IPS-NIHi7 (cell line): ENCODE measurements at regions not wholly inside any gene's neighbourhood (a gene's known extent, or its start where the extent isn't known, plus 50 kb on each side); places are given as distances from the start of the nearest gene placed in this dataset.

Experiments
- DNase-seq: peaks from one replicate; pipeline ENCODE4 v3.0.0; 2012; ENCODE audit warnings: mixed read lengths; ENCODE audit errors: extremely low spot score

DNA sequence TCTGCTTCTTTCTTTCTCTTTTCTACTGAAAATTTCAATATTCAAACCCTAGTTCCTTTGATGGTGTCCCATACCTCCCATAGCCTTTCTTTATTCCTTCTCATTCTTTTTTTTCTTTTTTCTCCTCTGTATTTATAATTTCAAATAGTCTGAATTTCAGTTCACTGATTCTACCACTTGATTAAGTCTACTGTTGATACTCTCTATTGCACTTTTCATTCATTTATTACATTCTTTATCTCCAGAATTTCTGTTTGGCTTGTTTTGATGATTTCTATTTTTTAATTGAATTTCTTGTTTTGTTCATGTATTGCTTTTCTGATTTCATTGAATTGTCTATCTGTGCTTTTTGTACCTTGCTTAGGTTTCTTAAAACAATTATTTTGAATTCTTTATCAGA is 111.9 kb upstream of the VRK2 start:
- DNase-seq = no peak

DNA sequence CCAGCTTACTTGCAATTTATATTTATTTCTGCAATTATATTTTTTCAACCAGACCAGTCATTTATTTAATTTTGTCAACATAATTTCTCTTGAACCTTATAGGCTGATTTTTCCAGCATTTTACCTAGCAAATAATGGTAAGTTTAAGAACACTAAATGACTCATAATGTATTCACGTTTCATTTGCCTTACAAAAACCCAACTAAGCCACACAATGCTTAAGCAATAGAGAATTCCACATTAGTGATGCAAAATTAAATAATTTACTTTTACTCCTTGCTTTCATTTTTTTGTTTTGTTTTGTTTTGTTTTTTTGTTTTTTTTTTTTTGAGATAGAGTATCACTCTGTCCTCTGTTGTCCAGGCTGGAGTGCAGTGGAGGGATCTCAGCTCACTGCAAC is 110.4 kb upstream of the VRK2 start:
- DNase-seq = no peak

DNA sequence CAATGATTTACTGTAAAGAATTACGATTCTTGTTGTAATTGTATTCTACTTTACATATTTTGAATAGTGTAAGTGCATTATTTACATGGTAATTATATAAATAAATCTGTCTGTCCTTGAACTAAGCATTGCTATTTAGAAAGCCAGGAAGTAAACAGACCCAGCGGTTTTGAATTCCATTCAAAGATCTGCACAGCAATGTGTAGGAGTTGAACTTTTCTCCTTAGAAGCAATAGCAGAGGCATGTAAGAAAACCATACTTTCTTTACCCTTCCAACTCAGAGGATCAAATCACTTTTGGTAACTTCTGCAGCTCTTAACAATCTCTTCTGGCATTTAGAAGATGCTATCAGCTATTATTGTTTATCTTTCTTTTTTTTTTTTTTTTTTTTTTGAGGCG is 109.2 kb upstream of the VRK2 start:
- DNase-seq = no peak

DNA sequence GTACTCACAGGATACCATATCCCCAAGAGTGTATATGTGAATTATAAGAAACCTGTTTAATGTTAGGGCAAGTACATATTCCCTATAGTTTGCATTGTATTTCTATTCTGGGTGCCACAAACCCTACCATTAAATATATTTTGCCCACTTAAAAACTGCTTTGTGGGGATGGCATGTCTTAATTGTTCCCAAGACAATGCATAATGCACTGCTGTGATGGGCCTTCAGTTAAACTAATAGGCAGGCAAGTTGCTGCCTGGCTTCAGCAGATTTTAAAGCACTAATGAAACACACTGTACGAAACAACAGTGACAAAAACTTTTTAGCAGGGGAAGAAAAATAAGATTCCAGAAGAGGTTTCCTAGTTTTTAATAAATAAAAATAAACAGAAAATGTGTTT is 104.8 kb upstream of the VRK2 start:
- DNase-seq = no peak

DNA sequence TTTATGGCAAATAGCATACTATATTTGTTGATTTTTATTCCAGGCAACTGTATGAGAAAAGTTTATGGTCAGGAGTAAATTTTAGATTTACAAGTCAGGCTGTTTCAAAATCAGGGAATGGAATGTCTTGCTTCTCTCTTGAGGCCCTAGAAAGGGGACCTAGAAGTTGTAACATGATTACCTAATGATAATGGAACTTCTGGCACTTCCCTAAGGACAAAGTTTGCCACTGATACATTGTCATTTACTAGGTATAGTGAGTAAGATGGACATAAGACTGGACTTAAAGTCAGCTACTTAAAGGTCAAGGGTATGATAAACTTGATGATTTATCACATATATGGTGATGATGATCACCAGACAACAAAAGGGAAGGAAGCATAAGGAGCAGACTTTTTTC is 103.3 kb upstream of the VRK2 start:
- no peak for DNase-seq

DNA sequence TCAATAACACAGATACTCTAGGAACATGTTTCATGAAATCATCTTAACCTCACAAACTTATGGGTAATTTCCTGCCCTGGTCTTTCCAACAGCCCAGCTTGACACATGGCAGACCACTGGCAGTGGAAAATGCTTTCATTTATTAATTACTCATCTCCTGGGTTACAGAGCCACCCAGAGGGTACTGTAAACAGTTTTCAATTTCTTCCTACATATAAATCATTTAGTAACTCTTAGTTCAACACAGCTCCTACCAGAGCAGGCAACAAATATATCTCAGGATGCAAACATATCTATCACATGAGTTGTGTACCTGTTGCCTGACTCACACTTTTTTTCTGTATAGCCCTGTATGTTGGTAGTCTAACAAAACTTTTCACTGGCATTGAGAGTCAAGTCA is 99.2 kb upstream of the VRK2 start:
- DNase-seq = no peak

DNA sequence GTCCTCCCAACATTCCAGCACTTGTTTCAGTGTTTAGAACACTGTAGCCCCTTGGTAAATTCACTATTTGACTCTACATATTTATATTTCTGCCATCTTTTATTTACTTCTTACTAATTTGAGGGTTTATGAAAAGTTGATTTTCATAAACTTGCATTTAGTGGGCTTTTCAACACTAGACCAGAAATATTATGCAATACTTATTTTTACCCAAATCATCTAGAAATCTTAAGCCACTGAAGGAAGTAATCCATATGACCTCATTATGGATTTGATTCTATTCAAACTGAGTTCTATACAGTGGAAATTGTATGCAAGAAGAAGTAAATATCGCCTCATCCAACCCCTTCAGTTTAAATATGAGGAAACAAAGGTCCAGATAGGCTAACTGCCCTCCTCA is 92.6 kb upstream of the VRK2 start:
- no peak for DNase-seq

DNA sequence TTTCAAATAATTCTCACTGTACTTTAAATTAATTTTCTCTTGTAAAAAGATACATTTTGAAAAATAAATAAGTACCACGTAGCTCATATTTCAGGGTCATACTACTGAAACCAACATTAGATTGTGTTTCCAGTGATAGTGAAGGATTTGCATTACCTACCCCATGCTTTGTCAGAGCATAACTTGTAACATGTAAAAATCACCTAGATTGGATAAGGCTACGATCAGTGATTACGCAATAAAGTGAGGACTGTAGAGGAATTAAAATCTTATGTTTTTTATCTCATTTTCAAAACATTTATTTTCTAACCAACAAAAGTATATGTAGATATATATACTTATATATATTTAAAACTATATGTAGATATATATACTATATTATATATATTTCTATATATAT is 89.4 kb upstream of the VRK2 start:
- DNase-seq = no peak

DNA sequence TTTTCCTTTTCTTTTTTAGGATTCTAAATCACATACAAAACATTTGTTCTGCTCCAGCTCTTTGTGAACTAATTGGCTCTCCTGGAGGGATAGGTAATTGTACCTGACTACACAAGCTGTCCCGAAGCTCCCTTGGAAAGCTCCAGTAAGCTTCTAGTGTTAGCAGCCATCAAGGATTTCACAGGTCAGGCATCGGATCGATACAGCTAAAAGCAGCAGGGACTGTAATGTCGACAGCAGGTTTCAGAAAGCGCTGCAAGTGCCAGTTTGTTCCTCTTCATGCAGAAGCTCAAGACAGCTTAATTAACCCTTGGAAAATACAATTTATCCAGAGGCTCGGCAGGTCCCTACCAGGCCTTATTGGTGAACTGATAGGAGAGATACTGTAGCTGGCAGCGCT is 87.2 kb upstream of the VRK2 start:
- DNase-seq = no peak

DNA sequence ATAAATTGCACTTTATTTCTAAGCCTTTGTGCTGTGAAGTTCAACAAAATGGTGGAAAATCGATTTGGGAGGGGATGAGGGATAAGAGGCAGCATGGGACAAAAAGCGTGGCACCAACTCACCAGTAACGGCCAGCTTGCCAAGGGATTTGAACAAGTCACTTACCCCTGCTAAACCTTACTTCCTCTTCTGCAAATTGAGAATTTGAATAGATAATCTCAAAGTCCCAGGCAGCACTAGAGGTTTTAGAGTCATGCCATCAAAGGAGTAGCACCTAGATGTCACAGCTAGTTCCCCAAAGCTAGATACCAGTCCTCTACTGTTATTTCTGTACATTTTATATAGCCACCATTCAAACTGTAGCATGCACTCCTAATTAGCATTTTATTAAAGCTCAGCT is 83.7 kb upstream of the VRK2 start:
- DNase-seq = no peak

DNA sequence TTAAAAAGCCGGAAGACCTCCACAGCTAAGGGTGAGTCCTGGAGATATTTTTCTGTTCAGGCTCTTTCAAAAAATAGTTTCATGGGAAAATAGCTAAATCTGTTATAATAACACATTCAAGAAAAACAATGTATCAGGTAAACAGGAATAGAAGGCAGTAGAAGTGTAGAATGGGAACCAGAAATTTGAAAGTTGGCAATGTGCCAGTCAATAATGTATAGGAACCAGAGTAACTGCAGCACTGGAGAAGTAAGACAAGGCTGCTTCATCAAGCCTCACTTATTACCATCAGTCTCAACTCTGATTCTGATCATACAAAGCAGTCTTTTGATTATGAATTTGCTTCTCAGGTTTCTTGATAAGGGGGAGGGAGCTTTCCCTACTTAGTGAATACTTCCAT is 81.4 kb upstream of the VRK2 start:
- no peak for DNase-seq

DNA sequence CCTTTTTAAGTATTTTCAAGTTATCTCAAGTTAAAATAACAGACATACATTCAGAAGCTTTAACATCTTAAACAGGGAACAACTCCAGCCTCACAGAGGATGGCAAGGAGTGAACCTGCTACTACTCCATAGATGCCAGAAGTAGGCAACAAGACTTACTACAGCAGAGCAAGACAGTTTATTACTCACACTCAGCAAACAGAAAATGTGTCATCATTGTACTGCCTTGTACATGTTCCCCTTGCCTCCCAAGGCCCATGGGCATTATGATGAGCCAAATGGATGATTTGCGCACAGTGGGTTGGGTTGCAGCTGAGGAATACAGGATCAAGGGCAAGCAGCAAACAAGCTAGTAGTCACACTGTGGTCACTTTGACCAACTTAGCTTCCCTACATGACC is 80.6 kb upstream of the VRK2 start:
- DNase-seq = no peak

DNA sequence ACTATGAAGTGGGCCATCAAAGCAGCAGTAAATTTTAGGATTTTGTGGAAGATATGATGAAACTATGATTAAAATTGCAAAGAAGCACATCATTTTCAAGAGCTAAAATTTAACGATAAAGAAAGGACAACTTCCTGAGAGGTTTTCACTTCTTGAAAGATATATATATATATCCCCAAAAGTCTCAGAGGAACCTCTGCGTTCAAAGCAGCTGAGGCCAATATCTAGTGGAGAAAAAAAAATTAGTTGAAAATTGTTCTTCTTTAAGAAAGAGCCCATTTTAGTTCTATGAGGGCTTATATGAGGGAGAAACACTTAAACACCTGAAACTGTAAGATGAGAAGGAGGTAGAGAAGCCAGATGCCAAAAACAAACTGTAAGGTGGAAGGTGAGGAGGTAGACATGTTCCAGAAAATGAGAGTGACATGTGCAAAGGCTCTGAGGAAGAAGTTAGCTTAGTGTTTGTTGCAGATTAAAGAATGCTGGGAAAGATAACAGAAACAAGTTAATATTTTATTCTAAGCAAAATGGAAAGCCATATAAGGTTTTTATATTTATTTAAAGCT is 72.9 kb upstream of the VRK2 start:
- DNase-seq = no peak

DNA sequence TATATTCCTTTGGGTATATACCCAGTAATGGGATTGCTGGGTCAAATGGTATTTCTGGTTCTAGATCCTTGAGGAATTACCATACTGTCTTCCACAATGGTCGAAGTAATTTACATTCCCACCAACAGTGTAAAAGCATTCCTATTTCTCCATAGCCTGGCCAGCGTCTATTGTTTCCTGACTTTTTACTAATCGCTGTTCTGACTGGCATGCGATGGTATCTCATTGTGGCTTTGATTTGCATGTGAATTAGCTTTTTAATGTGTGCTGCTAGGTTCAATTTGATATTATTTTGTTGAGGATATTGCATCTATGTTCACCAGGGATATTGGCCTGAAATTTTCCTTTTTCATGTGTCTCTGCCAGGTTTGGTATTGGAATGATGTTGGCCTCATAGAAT is 67.4 kb upstream of the VRK2 start:
- no peak for DNase-seq

DNA sequence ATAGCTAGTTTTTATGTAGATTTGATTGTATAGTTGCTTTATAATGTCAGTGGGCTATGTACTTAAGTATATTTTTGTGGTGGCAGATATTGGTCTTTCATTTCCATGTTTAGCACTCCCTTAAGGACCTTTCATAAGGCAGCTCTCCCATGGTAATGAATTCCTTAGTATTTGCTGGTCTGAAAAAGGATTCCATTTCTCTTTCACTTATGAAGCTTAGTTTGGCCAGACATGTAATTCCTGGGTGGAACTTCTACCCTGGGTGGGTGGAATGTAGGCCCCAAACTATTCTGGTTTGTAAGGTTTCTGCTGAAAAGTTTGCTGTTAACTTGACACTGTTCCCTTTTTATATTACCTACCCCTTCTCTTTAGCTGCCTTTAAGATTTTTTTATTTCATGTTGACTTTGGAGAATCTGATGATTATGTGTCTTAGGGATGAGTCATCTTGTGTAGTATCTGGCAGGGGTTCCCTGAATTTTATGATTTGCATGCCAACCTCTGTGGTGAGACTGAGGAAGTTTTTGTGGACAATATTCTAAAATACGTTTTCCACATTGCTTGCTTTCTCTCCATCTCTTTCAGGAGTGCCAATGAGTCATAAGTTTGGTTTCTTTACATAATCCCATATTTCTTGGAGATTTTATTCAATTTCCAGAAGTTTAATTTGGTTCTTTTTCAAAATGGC is 65.4 kb upstream of the VRK2 start:
- DNase-seq = no peak

DNA sequence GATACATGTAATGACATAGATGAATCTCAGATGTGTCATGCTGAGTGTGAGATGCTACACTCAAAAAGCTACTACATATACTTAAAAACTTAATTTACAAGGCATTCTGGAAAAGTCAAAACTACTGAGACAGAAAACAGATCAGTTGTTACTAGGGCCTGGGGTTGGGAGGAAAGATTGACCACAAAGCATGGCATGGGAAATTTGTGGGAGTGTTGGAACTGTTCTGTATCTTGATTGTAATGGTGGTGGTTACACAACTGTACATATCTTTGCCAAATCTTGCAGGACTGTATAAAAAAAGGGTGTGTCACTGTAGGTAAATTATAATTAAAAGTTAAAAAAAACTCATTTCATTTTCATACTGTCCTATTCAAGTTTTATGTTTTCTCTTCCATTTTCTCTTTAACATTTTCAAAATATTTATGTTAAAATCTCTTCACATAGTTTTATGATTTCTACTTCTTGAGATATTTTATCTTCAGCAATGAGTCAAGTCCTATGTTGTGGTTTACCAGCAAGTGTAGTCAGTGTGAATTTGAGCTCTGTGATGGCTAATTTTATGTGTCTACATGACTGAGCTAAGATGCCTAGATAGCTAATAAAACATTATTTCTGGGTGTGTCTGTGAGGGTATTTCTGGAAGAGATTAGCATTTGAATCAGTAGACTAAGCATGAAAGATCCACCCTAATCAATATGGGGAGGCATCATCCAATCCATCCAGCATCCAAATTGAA is 58.6 kb upstream of the VRK2 start:
- DNase-seq = no peak

DNA sequence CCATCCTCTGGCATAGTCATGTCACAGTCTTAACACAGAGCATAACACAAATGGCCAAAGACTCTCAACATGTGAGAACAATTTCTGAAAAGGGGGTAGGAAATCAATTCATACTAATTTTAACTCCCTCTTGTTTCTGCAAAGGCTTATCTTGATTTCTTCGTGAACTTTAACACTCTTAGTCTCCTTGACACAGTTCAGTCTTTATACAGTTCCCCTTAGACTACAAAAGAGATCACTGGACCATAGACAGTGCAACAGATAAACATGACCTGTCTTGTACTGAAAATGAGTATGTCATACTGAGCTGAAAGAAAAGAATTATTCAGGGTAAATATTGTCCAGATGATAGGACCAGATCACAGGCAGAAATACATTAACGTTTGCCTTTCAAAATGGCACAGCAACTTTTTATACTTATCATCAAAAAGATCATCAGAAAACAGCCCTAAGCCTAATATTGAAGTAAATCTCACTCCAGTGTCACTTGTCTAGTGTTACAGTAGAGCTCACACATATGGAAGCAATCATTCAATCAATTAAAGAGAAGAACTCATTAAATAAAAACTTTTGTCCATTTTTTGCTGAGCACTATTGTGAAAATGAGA is 56.4 kb upstream of the VRK2 start:
- DNase-seq = no peak
